ENCODE measurements at regions not wholly inside any gene's neighbourhood (a gene's known extent, or its start where the extent isn't known, plus 50 kb on each side); places are given as distances from the start of the nearest gene placed in this dataset.

DNA sequence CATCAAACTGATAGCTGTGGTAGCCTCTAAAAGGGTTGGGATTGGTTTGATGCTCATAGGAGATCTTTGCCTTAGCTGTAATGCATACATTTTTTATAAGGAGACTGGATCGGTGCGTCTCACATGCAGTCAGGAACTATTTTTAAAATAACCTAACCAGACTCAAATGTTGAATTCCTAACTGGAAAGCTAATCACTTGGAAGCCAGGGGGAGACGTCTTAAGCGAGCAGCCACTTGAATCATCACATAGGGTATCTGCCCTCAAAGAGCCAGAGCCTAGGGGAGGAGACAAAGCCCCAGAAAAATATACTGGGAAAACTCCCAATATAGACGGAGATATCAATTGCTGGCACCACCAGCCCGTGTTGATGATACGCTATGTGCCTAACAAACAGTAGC, 61.7 kb upstream of the PUM1 start:
- Mint-ChIP-seq H3K4me1 (ENCODE audit: low read depth) (peaks cover 9% of the 10 kb centered on the region), H3K4me3 (no peak overlapping the region), H3K36me3 (ENCODE audit: low read depth) (no peaks in the 10 kb centered on the region), H3K27me3 (ENCODE audit: insufficient read depth) (peaks cover 6% of the 10 kb centered on the region), H3K27ac (no peak overlapping the region), H3K9me3 (no peaks in the 10 kb centered on the region)
- TF ChIP-seq, protein P1, sequence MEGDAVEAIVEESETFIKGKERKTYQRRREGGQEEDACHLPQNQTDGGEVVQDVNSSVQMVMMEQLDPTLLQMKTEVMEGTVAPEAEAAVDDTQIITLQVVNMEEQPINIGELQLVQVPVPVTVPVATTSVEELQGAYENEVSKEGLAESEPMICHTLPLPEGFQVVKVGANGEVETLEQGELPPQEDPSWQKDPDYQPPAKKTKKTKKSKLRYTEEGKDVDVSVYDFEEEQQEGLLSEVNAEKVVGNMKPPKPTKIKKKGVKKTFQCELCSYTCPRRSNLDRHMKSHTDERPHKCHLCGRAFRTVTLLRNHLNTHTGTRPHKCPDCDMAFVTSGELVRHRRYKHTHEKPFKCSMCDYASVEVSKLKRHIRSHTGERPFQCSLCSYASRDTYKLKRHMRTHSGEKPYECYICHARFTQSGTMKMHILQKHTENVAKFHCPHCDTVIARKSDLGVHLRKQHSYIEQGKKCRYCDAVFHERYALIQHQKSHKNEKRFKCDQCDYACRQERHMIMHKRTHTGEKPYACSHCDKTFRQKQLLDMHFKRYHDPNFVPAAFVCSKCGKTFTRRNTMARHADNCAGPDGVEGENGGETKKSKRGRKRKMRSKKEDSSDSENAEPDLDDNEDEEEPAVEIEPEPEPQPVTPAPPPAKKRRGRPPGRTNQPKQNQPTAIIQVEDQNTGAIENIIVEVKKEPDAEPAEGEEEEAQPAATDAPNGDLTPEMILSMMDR (IDR thresholded peaks at IDR 0.05) = peak; percentile 43; the same call in 1 of the 2 replicates
- peak; percentile 18 for DNase-seq

DNA sequence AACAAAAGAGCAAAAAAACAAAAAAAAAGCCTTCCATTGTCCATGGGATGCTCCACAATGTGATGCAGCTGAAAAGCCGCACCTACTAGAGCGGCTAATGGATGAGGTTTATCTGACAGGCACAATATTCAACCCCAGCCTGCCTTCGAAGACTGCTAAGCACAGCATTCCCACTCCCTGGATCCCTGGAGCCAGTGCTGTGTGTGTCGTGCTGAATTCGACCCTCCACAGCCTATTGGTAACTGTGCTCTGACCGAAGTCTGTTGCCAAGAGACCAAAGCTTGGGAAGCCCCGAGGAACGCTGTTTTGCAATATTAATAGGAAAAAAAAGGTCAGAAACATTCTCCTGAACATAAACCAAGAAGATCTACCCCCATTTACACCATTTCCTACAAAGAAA, 57.2 kb upstream of the PUM1 start:
- Mint-ChIP-seq H3K9me3 (no peaks in the 10 kb centered on the region), H3K27ac (no peak overlapping the region), H3K27me3 (ENCODE audit: insufficient read depth) (peaks cover 4% of the 10 kb centered on the region; the same call in 1 of the 2 replicates), H3K4me1 (ENCODE audit: low read depth) (peaks cover 9% of the 10 kb centered on the region), H3K36me3 (ENCODE audit: low read depth) (no peaks in the 10 kb centered on the region), H3K4me3 (no peak overlapping the region)
- TF ChIP-seq, protein P1 (IDR thresholded peaks at IDR 0.05) = no peak
- no peak for DNase-seq

DNA sequence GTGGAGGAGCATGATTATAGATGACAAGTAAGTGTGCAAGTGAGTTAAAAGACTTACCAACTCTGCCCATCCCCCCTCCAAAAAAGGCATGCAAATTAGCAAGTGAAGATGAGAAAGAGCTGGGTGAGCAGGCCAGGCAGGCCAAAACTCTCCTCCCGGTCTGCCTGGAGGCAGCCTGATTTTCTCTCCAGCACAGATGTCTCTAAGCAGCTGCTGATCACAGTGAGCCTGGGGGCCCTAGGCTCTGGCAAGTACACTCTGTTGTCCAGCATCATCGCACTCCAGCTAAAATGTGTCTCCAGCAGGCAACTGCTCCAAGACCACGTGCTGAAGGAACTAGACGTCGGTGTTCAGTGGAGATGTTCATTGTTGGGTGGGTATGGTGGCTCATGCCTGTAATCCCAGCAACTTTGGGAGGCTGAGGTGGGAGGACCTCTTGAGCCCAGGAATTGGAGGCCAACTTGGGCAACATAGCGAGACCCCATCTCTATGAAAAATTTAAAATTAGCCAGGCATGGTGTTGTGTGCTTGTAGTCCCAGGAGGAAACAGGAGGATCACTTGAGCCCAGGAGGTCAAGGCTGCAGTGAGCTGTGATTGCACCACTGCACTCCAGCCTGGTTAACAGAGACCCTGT, 56.7 kb upstream of the PUM1 start:
- no peaks in the 10 kb centered on the region for H3K36me3 Mint-ChIP-seq (ENCODE audit: low read depth)
- TF ChIP-seq, protein P1 (IDR thresholded peaks at IDR 0.05) = no peak
- H3K27ac Mint-ChIP-seq = no peak overlapping the region
- no peak overlapping the region for H3K4me3 Mint-ChIP-seq
- H3K4me1 Mint-ChIP-seq (ENCODE audit: low read depth) = peaks cover 6% of the 10 kb centered on the region
- H3K27me3 Mint-ChIP-seq (ENCODE audit: insufficient read depth) = peaks cover 4% of the 10 kb centered on the region; the same call in 1 of the 2 replicates
- H3K9me3 Mint-ChIP-seq = no peaks in the 10 kb centered on the region
- no peak for DNase-seq

DNA sequence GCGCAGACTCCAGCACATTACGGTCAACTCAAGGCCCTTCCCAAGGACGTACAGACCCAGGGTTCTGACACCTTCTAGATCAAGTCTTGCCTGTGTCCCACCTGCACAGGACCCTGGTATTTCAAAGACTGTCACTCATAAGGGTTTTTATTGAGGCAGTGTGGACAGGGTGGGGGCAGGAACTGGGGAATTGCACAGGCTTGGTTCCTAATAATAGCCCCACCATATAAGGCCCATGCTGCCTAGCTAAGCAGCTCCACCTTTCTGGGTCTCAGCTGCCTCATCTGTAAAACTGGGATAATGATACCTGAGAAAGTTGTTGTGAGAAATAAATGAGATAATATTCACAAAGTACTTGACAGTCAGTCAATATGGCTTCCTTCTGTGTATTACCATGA, 55.3 kb upstream of the PUM1 start:
- no peak overlapping the region for H3K27ac Mint-ChIP-seq

DNA sequence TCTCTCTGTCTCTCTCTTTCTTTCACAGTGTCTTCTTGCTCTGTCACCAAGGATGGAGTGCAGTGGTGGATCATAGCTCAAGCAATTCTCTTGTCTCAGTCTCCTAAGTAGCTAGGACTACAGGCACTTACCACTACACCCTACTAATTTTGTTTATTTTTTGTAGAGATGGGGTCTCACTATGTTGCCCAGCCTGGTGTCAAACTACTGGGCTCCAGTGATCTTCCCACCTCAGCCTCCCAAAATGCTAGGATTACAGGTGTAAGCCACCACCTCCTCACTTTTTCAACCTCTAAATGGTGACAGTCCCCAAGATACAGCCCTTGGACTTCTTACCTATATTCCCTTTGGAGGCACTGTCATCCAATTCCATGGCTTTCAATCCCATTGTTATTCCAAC, 50.5 kb upstream of the PUM1 start:
- TF ChIP-seq, protein P1 (IDR thresholded peaks at IDR 0.05) = no peak
- peaks cover 9% of the 10 kb centered on the region for H3K27me3 Mint-ChIP-seq (ENCODE audit: insufficient read depth)
- DNase-seq = no peak
- H3K4me3 Mint-ChIP-seq = no peak overlapping the region
- no peak overlapping the region for H3K27ac Mint-ChIP-seq
- no peaks in the 10 kb centered on the region for H3K9me3 Mint-ChIP-seq
- H3K36me3 Mint-ChIP-seq (ENCODE audit: low read depth) = no peaks in the 10 kb centered on the region
- H3K4me1 Mint-ChIP-seq (ENCODE audit: low read depth) = no peaks in the 10 kb centered on the region

More for the DNA sequence above, 55.3 kb upstream of the PUM1 start:
- H3K36me3 Mint-ChIP-seq (ENCODE audit: low read depth) = no peaks in the 10 kb centered on the region
- no peaks in the 10 kb centered on the region for H3K4me1 Mint-ChIP-seq (ENCODE audit: low read depth)
- TF ChIP-seq, protein P1 (IDR thresholded peaks at IDR 0.05) = no peak
- no peak for DNase-seq
- H3K9me3 Mint-ChIP-seq = no peaks in the 10 kb centered on the region
- no peak overlapping the region for H3K4me3 Mint-ChIP-seq
- peaks cover 9% of the 10 kb centered on the region for H3K27me3 Mint-ChIP-seq (ENCODE audit: insufficient read depth)

Measured in HFFc6 (cell line).